ENCODE measurements at regions not wholly inside any gene's neighbourhood (a gene's known extent, or its start where the extent isn't known, plus 50 kb on each side); places are given as distances from the start of the nearest gene placed in this dataset.

DNA sequence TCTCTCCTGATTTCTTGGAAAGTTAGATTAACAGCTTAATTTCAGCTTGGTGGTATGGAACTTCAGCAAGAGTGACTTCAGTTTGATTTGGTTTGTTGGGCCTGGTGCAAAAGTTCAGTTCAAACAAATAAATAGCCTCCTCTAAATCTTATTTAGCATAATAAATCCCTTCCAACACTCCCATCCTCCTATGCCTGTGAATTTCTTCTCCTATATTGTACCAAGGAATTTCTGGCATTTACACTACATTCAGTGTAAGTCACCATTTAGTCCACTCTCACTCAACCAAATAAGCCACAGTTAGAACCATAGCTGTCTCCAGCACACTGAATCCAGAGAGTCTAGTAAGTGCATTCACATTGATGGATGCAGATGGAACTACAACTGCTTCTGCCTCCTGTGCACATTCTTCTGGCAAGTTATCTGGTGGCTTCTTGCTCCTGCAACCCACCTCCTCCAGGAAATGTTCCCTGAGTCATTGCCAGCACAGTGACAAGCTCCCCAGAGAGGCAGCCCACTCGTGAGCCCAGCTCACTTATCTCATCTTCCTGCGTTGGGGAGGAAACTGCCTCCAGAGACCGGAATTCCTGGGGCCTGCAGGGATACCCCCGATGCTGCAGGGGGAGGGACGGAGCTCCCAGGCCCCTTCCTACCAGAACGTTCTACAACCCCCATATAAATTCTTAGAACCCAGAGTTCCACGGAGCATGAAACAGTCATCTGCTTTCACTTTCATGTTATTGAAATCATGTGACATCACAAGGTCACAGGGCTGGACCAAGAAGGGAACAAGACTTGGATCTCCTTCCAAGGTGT is 318.3 kb downstream of the PHKB start:
- H3K4me3 ChIP-seq (ENCODE audit: low read length) = peak overlapping the region; percentile 42
- DNase-seq (ENCODE audit: low read depth) = peak; percentile 15
- TF ChIP-seq, protein P1, sequence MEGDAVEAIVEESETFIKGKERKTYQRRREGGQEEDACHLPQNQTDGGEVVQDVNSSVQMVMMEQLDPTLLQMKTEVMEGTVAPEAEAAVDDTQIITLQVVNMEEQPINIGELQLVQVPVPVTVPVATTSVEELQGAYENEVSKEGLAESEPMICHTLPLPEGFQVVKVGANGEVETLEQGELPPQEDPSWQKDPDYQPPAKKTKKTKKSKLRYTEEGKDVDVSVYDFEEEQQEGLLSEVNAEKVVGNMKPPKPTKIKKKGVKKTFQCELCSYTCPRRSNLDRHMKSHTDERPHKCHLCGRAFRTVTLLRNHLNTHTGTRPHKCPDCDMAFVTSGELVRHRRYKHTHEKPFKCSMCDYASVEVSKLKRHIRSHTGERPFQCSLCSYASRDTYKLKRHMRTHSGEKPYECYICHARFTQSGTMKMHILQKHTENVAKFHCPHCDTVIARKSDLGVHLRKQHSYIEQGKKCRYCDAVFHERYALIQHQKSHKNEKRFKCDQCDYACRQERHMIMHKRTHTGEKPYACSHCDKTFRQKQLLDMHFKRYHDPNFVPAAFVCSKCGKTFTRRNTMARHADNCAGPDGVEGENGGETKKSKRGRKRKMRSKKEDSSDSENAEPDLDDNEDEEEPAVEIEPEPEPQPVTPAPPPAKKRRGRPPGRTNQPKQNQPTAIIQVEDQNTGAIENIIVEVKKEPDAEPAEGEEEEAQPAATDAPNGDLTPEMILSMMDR (conservative IDR thresholded peaks at IDR 0.05; ENCODE audit: low read length) = no peak

GRCh38 chr16:47778106-47778801 is 317.1 kb downstream of the PHKB start:
- peak; percentile 5 for DNase-seq (ENCODE audit: low read depth)
- TF ChIP-seq, protein P1 (conservative IDR thresholded peaks at IDR 0.05; ENCODE audit: low read length) = no peak
- no peak overlapping the region for H3K4me3 ChIP-seq (ENCODE audit: low read length)

- TF ChIP-seq, protein P1 (conservative IDR thresholded peaks at IDR 0.05; ENCODE audit: low read length) = no peak
- H3K4me3 ChIP-seq (ENCODE audit: low read length) = no peak overlapping the region
- DNase-seq (ENCODE audit: low read depth) = peak; percentile 78
These were observed 316.1 kb downstream of the PHKB start for GRCh38 chr16:47777220-47777619.

- H3K4me3 ChIP-seq (ENCODE audit: low read length) = no peak overlapping the region
- TF ChIP-seq, protein P1 (conservative IDR thresholded peaks at IDR 0.05; ENCODE audit: low read length) = no peak
- no peak for DNase-seq (ENCODE audit: low read depth)
These were observed 313.5 kb downstream of the PHKB start for GRCh38 chr16:47774661-47775060.

DNA sequence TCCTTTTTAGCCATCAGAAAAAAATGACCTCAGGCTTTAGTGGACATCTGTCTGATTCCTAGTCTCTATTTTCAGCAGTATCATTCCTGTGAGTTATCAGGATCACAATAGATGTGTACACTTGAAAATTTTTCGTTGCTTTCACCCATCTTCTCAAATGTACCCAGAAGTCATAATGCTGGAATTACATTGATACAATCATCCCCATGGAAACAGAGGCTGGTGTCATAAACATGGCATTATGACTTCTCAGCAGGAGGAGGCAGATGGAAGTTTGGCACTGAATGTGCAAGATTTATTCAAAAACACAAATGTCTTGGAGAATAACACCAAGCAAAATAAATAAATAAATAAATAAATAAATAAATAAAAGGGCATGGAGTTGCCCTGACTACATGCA is 292.5 kb downstream of the PHKB start:
- no peak for DNase-seq (ENCODE audit: low read depth)
- TF ChIP-seq, protein P1 (conservative IDR thresholded peaks at IDR 0.05; ENCODE audit: low read length) = no peak
- no peak overlapping the region for H3K4me3 ChIP-seq (ENCODE audit: low read length)

Measured in AG10803 (cell line).